ENCODE measurements at regions not wholly inside any gene's neighbourhood (a gene's known extent, or its start where the extent isn't known, plus 50 kb on each side); places are given as distances from the start of the nearest gene placed in this dataset.

DNA sequence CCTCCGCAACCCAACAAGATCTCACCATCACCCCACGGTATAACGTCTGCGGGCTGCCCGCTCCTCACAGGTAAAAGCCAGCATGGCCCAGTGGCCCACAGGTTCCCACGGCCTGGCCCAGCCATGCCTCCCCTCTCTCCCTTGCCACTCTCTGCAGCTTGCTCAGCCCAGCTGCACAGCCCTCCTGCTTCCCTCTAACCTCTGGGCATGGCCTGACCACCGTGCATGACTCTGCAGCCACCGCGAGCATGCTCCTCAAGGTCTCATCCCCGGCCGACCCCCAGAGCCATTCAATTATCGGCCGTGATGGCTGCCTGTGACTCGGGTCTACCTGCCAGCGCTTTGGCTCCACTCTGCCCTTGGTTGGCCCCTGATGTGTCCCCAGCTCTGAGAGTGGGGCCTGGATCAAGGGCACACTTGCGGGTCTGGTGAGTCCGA lies 185.5 kb downstream of the CTTN start:
- Histone ChIP-seq H3K4me1 (ENCODE audit: control insufficient read depth in 2 of 2, insufficient read depth in 2 of 2, low read length in 1 of 2) (no peaks in the 10 kb centered on the region), H3K36me3 (ENCODE audit: control insufficient read depth in 2 of 2, insufficient read depth in 2 of 2, low read length in 1 of 2) (no peaks in the 10 kb centered on the region), H3K9me3 (ENCODE audit: control insufficient read depth in 2 of 2, insufficient read depth in 1 of 2, low read depth in 1 of 2, low read length in 1 of 2) (peaks cover 3 to 5% of the 10 kb centered on the region in 2 donors), H3K27me3 (ENCODE audit: control insufficient read depth in 1 of 2, insufficient read depth in 2 of 2, low read length in 2 of 2) (no peaks in the 10 kb centered on the region), H3K27ac (ENCODE audit: low read depth in 2 of 2, low read length in 1 of 2) (no peak overlapping the region), H3K4me3 (ENCODE audit: low read depth in 1 of 2, low read length in 2 of 2) (no peak overlapping the region)
- WGBS, 2 donors, result 86 to 92% methylated on average over 17 of the region's 17 CpGs

- WGBS, 2 donors, result 72 to 84% methylated on average over 15 of the region's 15 CpGs
- H3K9me3 ChIP-seq (ENCODE audit: control insufficient read depth in 2 of 2, insufficient read depth in 1 of 2, low read depth in 1 of 2, low read length in 1 of 2), result peaks cover 3 to 5% of the 10 kb centered on the region in 2 donors
- no peak overlapping the region for H3K27ac ChIP-seq (ENCODE audit: low read depth in 2 of 2, low read length in 1 of 2)
- H3K4me3 ChIP-seq (ENCODE audit: low read depth in 1 of 2, low read length in 2 of 2), result no peak overlapping the region
- no peaks in the 10 kb centered on the region for H3K4me1 ChIP-seq (ENCODE audit: control insufficient read depth in 2 of 2, insufficient read depth in 2 of 2, low read length in 1 of 2)
- no peaks in the 10 kb centered on the region for H3K27me3 ChIP-seq (ENCODE audit: control insufficient read depth in 1 of 2, insufficient read depth in 2 of 2, low read length in 2 of 2)
- H3K36me3 ChIP-seq (ENCODE audit: control insufficient read depth in 2 of 2, insufficient read depth in 2 of 2, low read length in 1 of 2), result no peaks in the 10 kb centered on the region
Observed at GRCh38 chr11:70584498-70585235, 186.3 kb downstream of the CTTN start.

GRCh38 chr11:70585236-70585545 lies 186.9 kb downstream of the CTTN start:
- WGBS, 2 donors, result 64 to 83% methylated on average over 1 of the region's 1 CpG
- peaks cover 3 to 5% of the 10 kb centered on the region in 2 donors for H3K9me3 ChIP-seq (ENCODE audit: control insufficient read depth in 2 of 2, insufficient read depth in 1 of 2, low read depth in 1 of 2, low read length in 1 of 2)
- H3K36me3 ChIP-seq (ENCODE audit: control insufficient read depth in 2 of 2, insufficient read depth in 2 of 2, low read length in 1 of 2), result no peaks in the 10 kb centered on the region
- H3K4me3 ChIP-seq (ENCODE audit: low read depth in 1 of 2, low read length in 2 of 2), result no peak overlapping the region
- H3K27ac ChIP-seq (ENCODE audit: low read depth in 2 of 2, low read length in 1 of 2), result no peak overlapping the region
- H3K27me3 ChIP-seq (ENCODE audit: control insufficient read depth in 1 of 2, insufficient read depth in 2 of 2, low read length in 2 of 2), result no peaks in the 10 kb centered on the region
- no peaks in the 10 kb centered on the region for H3K4me1 ChIP-seq (ENCODE audit: control insufficient read depth in 2 of 2, insufficient read depth in 2 of 2, low read length in 1 of 2)

GRCh38 chr11:70586261-70587074 lies 188.1 kb downstream of the CTTN start:
- H3K4me1 ChIP-seq (ENCODE audit: control insufficient read depth in 2 of 2, insufficient read depth in 2 of 2, low read length in 1 of 2), result no peaks in the 10 kb centered on the region
- H3K9me3 ChIP-seq (ENCODE audit: control insufficient read depth in 2 of 2, insufficient read depth in 1 of 2, low read depth in 1 of 2, low read length in 1 of 2), result peaks cover 3 to 5% of the 10 kb centered on the region in 2 donors
- WGBS, 2 donors, result 88 to 91% methylated on average over 26 of the region's 26 CpGs
- no peak overlapping the region for H3K4me3 ChIP-seq (ENCODE audit: low read depth in 1 of 2, low read length in 2 of 2)
- H3K27ac ChIP-seq (ENCODE audit: low read depth in 2 of 2, low read length in 1 of 2), result no peak overlapping the region
- H3K36me3 ChIP-seq (ENCODE audit: control insufficient read depth in 2 of 2, insufficient read depth in 2 of 2, low read length in 1 of 2), result no peaks in the 10 kb centered on the region
- no peaks in the 10 kb centered on the region for H3K27me3 ChIP-seq (ENCODE audit: control insufficient read depth in 1 of 2, insufficient read depth in 2 of 2, low read length in 2 of 2)

- H3K27ac ChIP-seq (ENCODE audit: low read depth in 2 of 2, low read length in 1 of 2), result no peak overlapping the region
- H3K9me3 ChIP-seq (ENCODE audit: control insufficient read depth in 2 of 2, insufficient read depth in 1 of 2, low read depth in 1 of 2, low read length in 1 of 2), result peaks cover 3 to 5% of the 10 kb centered on the region in 2 donors
- WGBS, 2 donors, result 92% methylated on average over 9 of the region's 9 CpGs
- H3K36me3 ChIP-seq (ENCODE audit: control insufficient read depth in 2 of 2, insufficient read depth in 2 of 2, low read length in 1 of 2), result no peaks in the 10 kb centered on the region
- H3K27me3 ChIP-seq (ENCODE audit: control insufficient read depth in 1 of 2, insufficient read depth in 2 of 2, low read length in 2 of 2), result no peaks in the 10 kb centered on the region
- H3K4me1 ChIP-seq (ENCODE audit: control insufficient read depth in 2 of 2, insufficient read depth in 2 of 2, low read length in 1 of 2), result no peaks in the 10 kb centered on the region
- no peak overlapping the region for H3K4me3 ChIP-seq (ENCODE audit: low read depth in 1 of 2, low read length in 2 of 2)
Observed at GRCh38 chr11:70587075-70587389, 188.7 kb downstream of the CTTN start.

DNA sequence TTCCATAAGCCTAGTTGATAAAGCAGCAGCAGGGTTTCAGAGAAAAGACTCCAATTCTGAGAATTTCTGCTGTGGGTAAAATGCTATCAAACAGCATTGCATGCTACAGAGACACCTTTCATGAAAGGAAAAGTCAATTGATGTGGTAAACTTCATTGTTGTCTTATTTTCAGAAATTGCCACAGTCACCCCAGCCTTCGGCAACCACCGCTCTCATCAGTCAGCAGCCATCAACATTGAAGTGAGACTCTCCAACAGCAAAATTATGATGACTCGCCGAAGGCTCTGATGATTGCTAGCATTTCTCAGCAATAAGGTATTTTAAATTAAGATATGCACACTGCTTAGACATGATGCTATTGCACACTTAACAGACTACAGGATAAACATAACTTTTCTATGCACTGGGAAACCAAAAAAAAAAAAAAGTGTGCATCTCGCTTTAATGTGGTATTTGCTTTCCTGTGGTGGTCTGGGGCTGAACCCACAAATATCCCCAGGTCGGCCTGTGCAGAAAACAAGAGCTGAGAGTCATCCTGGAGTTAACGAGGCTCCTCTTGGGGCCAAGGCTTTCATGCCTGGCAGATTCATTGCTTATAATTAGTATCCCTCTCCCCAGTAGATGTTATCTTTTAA lies 192.1 kb downstream of the CTTN start:
- no peak overlapping the region for H3K27ac ChIP-seq (ENCODE audit: low read depth in 2 of 2, low read length in 1 of 2)
- no peak overlapping the region for H3K4me3 ChIP-seq (ENCODE audit: low read depth in 1 of 2, low read length in 2 of 2)
- 77 to 78% methylated on average over 7 of the region's 7 CpGs for WGBS, 2 donors
- H3K4me1 ChIP-seq (ENCODE audit: control insufficient read depth in 2 of 2, insufficient read depth in 2 of 2, low read length in 1 of 2), result no peaks in the 10 kb centered on the region
- no peaks in the 10 kb centered on the region for H3K9me3 ChIP-seq (ENCODE audit: control insufficient read depth in 2 of 2, insufficient read depth in 1 of 2, low read depth in 1 of 2, low read length in 1 of 2)
- H3K36me3 ChIP-seq (ENCODE audit: control insufficient read depth in 2 of 2, insufficient read depth in 2 of 2, low read length in 1 of 2), result no peaks in the 10 kb centered on the region
- H3K27me3 ChIP-seq (ENCODE audit: control insufficient read depth in 1 of 2, insufficient read depth in 2 of 2, low read length in 2 of 2), result no peaks in the 10 kb centered on the region

GRCh38 chr11:70592641-70593165 lies 194.4 kb downstream of the CTTN start:
- Histone ChIP-seq H3K27ac (ENCODE audit: low read depth in 2 of 2, low read length in 1 of 2) (no peak overlapping the region), H3K27me3 (ENCODE audit: control insufficient read depth in 1 of 2, insufficient read depth in 2 of 2, low read length in 2 of 2) (no peaks in the 10 kb centered on the region)
- WGBS, 2 donors, result 88 to 93% methylated on average over 17 of the region's 17 CpGs

DNA sequence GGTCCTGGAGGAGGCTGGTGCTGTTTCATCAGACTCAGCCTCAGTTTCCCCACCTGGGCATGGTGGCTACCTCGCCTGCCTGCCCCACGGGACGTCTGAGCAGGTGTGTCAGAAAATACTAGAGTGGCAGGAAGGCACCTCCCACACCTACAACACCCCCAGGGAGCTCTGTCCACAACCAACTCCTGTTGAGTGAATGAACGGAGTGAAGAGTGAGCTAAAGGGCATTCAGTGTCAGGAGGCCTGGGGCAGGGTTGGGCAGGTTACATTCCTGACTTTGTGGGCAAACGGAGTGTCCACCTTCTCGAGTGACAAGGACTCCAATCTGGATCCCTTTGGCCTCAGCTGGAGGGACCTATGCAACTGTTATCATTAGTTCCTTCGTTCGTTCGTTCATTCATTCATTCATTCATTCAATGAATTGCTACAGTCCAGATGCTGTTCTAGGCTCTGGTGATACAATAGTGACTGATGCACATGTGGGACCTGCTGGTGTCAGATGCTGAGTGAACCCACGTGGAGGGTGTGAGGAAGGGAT lies 195.2 kb downstream of the CTTN start:
- H3K36me3 ChIP-seq (ENCODE audit: control insufficient read depth in 2 of 2, insufficient read depth in 2 of 2, low read length in 1 of 2), result no peaks in the 10 kb centered on the region
- WGBS, 2 donors, result 79 to 89% methylated on average over 10 of the region's 10 CpGs
- no peak overlapping the region for H3K4me3 ChIP-seq (ENCODE audit: low read depth in 1 of 2, low read length in 2 of 2)
- H3K9me3 ChIP-seq (ENCODE audit: control insufficient read depth in 2 of 2, insufficient read depth in 1 of 2, low read depth in 1 of 2, low read length in 1 of 2), result no peaks in the 10 kb centered on the region
- H3K27me3 ChIP-seq (ENCODE audit: control insufficient read depth in 1 of 2, insufficient read depth in 2 of 2, low read length in 2 of 2), result no peaks in the 10 kb centered on the region
- H3K4me1 ChIP-seq (ENCODE audit: control insufficient read depth in 2 of 2, insufficient read depth in 2 of 2, low read length in 1 of 2), result no peaks in the 10 kb centered on the region
- H3K27ac ChIP-seq (ENCODE audit: low read depth in 2 of 2, low read length in 1 of 2), result no peak overlapping the region

More at GRCh38 chr11:70592641-70593165, 194.4 kb downstream of the CTTN start:
- Histone ChIP-seq H3K36me3 (ENCODE audit: control insufficient read depth in 2 of 2, insufficient read depth in 2 of 2, low read length in 1 of 2) (no peaks in the 10 kb centered on the region), H3K4me1 (ENCODE audit: control insufficient read depth in 2 of 2, insufficient read depth in 2 of 2, low read length in 1 of 2) (no peaks in the 10 kb centered on the region), H3K9me3 (ENCODE audit: control insufficient read depth in 2 of 2, insufficient read depth in 1 of 2, low read depth in 1 of 2, low read length in 1 of 2) (no peaks in the 10 kb centered on the region), H3K4me3 (ENCODE audit: low read depth in 1 of 2, low read length in 2 of 2) (no peak overlapping the region)

GRCh38 chr11:70594031-70594430 lies 195.7 kb downstream of the CTTN start:
- Histone ChIP-seq H3K4me1 (ENCODE audit: control insufficient read depth in 2 of 2, insufficient read depth in 2 of 2, low read length in 1 of 2) (no peaks in the 10 kb centered on the region), H3K27ac (ENCODE audit: low read depth in 2 of 2, low read length in 1 of 2) (no peak overlapping the region), H3K9me3 (ENCODE audit: control insufficient read depth in 2 of 2, insufficient read depth in 1 of 2, low read depth in 1 of 2, low read length in 1 of 2) (no peaks in the 10 kb centered on the region), H3K27me3 (ENCODE audit: control insufficient read depth in 1 of 2, insufficient read depth in 2 of 2, low read length in 2 of 2) (no peaks in the 10 kb centered on the region), H3K4me3 (ENCODE audit: low read depth in 1 of 2, low read length in 2 of 2) (no peak overlapping the region), H3K36me3 (ENCODE audit: control insufficient read depth in 2 of 2, insufficient read depth in 2 of 2, low read length in 1 of 2) (no peaks in the 10 kb centered on the region)
- 89 to 95% methylated on average over 16 of the region's 16 CpGs for WGBS, 2 donors

Data from esophagus (tissue), 2 donors.